ENCODE measurements at regions not wholly inside any gene's neighbourhood (a gene's known extent, or its start where the extent isn't known, plus 50 kb on each side); places are given as distances from the start of the nearest gene placed in this dataset.

GRCh38 chr6:9126878-9127560, 691.7 kb upstream of the SLC35B3 start:
- TF ChIP-seq POLR2AphosphoS5 (IDR thresholded peaks at IDR 0.05) = no peak
- TF ChIP-seq POLR2A (IDR thresholded peaks at IDR 0.05) = no peak

All from spleen (tissue), 3 donors.